HG03095 (cell line): ENCODE measurements at regions not wholly inside any gene's neighbourhood (a gene's known extent, or its start where the extent isn't known, plus 50 kb on each side); places are given as distances from the start of the nearest gene placed in this dataset.
"Not testable (repeated sequence)": the region's sequence is repeated elsewhere in the genome, so short reads cannot be mapped to it uniquely, and the experiment has no call there.

Source experiments
- ATAC-seq: cut with Tn5 transposase; IDR thresholded peaks from one replicate; pipeline ENCODE4 v1.9.1; 2021; ENCODE audit warnings: moderate library complexity; ENCODE audit not compliant: unreplicated experiment

GRCh38 chr6:21909321-21909720 is 315.8 kb downstream of the SOX4 start:
- ATAC-seq = no peak

- ATAC-seq = no peak
Observed at GRCh38 chr6:21911208-21911607, 317.7 kb downstream of the SOX4 start.

GRCh38 chr6:21912151-21912832 is 318.7 kb downstream of the SOX4 start:
- ATAC-seq = no peak

GRCh38 chr6:21914121-21914973 is 320.8 kb downstream of the SOX4 start:
- no peak for ATAC-seq

GRCh38 chr6:21915707-21916260 is 322.2 kb downstream of the SOX4 start:
- no peak for ATAC-seq

- ATAC-seq = no peak
Observed at GRCh38 chr6:21918041-21918440, 324.5 kb downstream of the SOX4 start.

GRCh38 chr6:21918666-21919065 is 325.1 kb downstream of the SOX4 start:
- no peak for ATAC-seq

- ATAC-seq = no peak
Observed at GRCh38 chr6:21922086-21922485, 328.5 kb downstream of the SOX4 start.

GRCh38 chr6:21924002-21924401 is 330.5 kb downstream of the SOX4 start:
- no peak for ATAC-seq

GRCh38 chr6:21928827-21929226 is 335.3 kb downstream of the SOX4 start:
- ATAC-seq = no peak

- no peak for ATAC-seq
Observed at GRCh38 chr6:21931641-21932335, 338.2 kb downstream of the SOX4 start.

- ATAC-seq = no peak
Observed at GRCh38 chr6:21933351-21933750, 339.8 kb downstream of the SOX4 start.

- ATAC-seq = no peak
Observed at GRCh38 chr6:21935142-21935541, 341.6 kb downstream of the SOX4 start.

- ATAC-seq = peak; percentile 54
Observed at GRCh38 chr6:21935561-21936028, 342.0 kb downstream of the SOX4 start.

GRCh38 chr6:21937466-21937865 is 343.9 kb downstream of the SOX4 start:
- no peak for ATAC-seq

GRCh38 chr6:21939066-21939465 is 345.5 kb downstream of the SOX4 start:
- not testable (repeated sequence) for ATAC-seq

GRCh38 chr6:21941926-21942325 is 348.4 kb downstream of the SOX4 start:
- ATAC-seq = no peak

GRCh38 chr6:21942897-21943296 is 349.3 kb downstream of the SOX4 start:
- ATAC-seq = no peak

- no peak for ATAC-seq
Observed at GRCh38 chr6:21946298-21946783, 350.5 kb downstream of the PRL start.

- not testable (repeated sequence) for ATAC-seq
Observed at GRCh38 chr6:21947227-21947626, 349.6 kb downstream of the PRL start.

GRCh38 chr6:21947731-21948386 is 349.0 kb downstream of the PRL start:
- ATAC-seq = no peak
